HG02678 (cell line): ENCODE measurements at regions not wholly inside any gene's neighbourhood (a gene's known extent, or its start where the extent isn't known, plus 50 kb on each side); places are given as distances from the start of the nearest gene placed in this dataset.

Experiments
- ATAC-seq: cut with Tn5 transposase; IDR thresholded peaks from one replicate; pipeline ENCODE4 v1.9.1; 2021; ENCODE audit warnings: mild to moderate bottlenecking, moderate library complexity; ENCODE audit not compliant: unreplicated experiment

DNA sequence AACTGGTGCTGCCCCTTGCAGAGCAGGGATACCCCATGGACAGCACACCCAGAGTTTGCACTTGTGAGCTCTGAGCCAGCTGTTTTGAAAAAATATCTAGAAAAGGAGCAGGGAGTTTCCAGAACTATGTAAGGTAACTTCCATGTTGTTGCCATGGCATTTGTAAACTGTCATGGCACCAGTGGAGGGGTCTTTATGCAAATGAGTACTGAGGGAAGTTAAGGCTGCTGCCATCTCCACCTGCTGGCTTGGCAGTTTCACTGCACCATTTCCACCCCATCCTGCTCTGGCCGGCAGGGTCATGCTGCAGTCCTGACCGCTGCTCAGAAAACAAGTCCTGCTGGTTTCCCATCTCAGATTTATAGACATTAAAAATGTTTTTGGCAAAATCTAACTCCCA, 52.3 kb upstream of the SNTG2 start:
- peak; percentile 55 for ATAC-seq

DNA sequence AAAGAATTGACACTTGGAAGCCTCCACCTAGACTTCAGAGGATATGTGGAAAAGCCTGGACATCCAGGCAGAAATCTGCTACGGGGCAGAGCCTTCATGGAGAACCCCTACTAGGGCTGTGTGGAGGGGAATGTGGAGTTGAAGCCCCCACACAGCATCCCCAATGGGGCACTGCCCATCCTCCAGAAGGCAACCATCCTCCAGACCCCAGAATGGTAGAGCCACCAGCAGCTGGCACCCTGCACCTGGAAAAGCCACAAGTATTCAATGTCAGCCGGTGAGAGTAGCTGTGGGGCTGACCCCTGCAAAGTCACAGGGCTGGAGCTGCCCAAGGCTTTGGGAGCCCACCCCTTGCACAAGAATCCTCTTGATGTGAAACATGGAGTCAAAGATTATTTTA, 53.6 kb upstream of the SNTG2 start:
- ATAC-seq, result no peak

DNA sequence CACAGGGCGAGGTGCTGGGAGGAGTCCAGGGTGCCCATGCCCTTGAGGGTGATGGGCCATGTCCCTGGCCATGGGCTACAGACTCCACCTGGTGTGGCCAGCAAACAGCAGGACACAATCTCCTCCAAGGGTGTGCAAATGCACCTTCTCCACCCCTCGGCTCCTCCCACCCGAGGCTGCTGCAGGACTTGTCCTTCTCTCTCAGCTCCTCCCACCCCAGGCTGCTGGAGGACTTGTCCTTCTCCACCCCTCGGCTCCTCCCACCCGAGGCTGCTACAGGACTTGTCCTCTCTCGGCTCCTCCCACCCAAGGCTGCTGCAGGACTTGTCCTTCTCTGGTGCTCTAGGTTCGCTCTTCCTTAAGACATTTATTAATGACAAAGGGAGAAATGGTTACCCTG, 57.3 kb upstream of the SNTG2 start:
- no peak for ATAC-seq

DNA sequence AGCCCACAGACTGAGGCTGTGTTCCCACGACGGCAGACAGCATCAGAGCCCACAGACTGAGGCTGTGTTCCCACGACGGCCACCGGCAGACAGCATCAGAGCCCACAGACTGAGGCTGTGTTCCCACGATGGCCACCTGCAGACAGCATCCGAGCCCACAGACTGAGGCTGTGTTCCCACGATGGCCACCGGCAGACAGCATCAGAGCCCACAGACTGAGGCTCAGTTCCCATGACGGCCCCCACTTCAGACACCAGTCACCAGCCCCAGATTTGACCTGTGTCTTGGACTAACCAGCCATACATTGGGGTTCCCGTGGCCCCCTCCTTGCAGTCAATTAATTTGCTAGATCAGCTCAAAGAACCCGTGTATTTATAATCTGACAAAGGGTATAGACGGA, 57.8 kb upstream of the SNTG2 start:
- ATAC-seq, result no peak

DNA sequence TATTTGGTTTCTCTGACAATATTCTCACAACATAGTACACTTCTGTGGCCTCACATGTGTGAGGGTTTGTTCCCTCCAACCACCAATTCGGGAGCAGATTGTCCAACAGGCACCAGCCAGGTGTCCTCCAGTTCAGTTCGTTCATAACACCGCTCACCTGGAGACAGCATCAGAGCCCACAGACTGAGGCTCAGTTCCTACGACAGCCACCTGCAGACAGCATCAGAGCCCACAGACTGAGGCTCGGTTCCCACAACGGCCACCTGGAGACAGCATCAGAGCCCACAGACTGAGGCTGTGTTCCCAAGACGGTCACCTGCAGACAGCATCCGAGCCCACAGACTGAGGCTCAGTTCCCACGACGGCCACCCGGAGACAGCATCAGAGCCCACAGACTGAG, 58.2 kb upstream of the SNTG2 start:
- no peak for ATAC-seq

DNA sequence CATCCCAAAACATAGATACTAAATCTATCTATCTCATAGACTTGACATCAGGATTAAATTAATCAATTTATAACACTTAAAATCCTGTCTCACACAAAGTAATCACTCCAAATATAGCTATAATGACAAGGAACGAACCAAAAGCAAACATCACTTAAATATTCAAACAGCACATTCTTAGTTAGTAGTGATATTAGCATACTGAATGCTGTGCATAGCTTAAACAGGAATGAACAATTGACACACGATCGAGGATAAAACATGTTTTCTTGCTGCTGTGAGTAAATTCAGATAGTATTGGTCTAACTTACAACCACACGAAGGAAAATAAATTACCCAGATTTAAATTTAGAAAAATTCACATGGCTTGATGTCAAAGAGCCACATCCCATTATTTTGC, 58.9 kb upstream of the SNTG2 start:
- ATAC-seq, result no peak

DNA sequence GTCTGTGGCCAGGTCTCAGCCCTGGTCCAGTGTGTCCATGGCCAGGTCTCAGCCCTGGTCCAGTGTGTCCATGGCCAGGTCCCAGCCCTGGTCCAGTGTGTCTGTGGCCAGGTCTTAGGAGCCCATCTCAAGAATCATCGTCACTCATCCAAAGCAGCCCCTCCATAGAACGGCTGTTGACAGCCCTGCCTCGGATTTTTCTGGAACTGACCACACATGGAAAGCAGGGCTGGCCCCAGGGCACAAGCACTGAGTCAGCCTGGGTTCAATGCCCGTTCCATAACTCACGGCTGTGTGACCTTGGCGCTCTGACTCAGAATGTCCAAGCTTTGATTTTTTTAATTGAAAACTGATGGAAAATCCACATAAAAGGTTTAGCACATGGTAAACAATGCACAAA, 59.9 kb upstream of the SNTG2 start:
- ATAC-seq, result no peak

DNA sequence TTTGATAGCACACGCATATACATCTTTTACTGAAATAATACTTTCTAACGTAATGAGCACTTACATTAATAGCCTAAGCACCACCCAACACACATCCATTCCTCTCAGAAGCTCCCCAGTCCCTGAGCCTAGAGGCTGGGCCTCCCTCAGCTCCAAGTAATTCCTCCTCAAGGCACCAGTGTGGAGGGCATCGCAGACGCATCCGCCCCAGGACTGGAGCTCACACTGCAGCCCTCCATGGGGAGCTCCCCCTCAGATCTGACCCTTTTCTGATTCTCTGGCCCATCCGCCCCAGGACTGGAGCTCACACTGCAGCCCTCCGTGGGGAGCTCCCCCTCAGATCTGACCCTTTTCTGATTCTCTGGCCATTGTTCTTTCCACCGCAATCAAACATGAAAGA, 60.4 kb upstream of the SNTG2 start:
- ATAC-seq, result no peak

DNA sequence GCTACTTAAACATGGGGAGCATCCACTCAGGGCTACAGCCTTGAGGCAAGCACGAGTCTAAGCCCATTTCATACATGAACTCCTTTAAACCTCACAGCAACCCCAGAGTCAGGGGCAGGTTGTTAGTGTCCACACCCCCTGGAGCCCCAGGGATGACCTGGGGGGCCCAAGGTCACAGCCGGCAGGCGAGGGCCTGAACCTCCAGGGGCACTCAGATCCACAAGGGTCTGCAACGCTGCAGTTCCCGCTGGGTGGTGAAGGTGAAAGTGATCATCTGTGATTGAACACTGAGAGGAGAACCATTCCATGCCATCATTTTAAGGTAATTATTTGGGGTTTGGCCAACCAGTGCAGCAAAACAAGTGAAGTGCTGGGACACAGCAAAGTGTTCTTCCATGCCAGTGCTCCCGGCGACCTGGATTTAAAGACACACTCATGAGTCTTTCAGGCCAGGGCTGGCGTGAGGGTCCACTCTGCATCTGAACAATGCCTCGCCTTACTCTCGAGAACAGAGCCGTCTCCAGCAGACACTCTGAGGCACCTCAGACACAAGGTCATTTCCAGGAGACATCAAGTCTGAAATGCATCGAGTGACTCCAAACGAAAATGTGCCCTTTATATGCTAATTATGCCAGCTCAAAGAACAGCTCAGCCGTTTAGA, 61.6 kb upstream of the SNTG2 start:
- no peak for ATAC-seq

DNA sequence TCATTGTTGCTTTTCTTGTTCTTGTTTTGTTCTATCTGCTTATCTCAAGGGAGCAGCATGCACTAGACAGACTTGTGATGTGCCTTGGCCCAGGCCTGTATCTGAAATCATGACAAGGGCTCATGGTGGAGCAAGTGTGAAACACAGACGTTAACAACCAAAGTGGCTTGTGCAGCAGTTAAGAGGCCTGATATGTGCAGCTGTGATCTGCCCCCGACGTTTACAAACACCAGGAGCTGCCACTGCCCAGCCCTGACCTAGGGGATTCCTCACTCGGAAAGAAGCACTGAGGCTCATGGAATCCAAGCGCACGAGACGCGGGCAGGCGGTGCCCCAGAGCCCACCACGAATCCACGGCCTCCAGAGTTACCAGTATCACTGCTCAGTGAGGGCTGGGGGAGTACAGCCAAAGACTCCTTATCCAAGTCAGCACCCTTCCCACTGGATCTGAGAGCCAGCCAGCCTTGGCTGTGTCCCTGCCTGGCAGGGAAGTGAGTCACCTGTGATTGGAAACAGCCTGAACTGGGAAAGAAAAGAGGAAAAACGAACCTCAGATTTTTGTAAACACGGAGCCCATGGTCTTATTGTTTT, 62.3 kb upstream of the SNTG2 start:
- no peak for ATAC-seq

DNA sequence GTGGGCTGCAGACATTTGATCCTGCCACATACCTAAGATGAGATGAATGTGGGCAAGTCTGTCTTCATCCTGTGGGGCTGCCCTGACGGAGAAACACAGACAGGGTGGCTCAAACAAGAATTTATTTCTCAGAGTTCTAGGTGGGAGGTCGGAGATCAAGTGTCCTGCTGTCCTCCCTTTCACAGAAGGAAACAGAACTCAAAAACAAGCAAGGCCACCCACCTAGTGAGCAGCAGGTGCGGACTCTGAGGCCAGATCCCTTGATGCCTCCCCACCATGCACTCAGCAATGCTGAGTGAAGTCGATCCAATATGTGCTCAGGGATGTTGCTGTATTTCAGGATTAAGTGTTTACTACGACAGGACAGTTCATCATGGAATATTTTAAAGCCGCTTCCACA, 63.0 kb upstream of the SNTG2 start:
- ATAC-seq, result no peak

DNA sequence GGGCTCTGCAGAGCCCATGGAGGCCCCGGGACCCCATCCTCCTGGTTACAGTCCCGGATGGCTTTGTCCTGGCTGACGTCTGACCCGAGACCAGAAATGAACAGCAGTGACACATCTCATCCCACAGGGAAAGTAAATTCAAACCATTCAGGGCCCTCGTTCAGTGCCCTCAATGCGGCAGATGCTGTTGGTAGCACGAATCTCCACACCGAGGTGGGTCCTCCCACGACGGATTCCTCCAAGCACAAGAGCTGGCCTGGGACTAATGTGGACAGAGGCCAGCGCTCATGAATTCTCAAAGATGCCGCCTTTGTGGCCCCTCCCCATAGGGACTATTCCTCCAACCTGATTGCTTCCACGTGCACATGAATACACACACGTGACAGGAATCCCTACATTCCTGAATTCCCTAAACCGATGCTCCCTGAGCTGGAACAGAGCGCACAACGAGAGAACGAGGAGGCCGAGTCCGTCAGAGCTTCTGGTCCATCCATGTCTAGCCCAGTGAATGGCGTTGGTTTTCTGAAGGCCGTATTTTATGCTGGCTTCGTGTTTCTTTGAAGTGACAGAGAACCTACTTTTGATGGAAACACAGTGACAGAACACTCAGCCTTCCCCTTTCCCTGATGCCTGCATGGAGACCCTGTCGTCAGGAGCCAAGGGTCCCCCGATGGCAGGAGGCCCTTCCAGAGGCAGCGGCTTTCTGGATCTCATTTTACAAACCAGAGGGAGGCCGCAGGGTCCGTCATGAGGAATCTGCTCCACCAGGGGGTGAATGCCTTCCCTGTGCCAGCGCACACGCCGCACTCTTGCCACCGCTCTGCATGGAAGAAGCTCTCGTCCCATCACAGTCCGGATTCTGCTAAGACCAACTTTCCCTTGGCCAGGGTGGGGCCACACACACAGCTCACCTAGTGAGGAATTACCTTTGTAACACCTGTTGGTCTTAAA, 64.3 kb upstream of the SNTG2 start:
- no peak for ATAC-seq

DNA sequence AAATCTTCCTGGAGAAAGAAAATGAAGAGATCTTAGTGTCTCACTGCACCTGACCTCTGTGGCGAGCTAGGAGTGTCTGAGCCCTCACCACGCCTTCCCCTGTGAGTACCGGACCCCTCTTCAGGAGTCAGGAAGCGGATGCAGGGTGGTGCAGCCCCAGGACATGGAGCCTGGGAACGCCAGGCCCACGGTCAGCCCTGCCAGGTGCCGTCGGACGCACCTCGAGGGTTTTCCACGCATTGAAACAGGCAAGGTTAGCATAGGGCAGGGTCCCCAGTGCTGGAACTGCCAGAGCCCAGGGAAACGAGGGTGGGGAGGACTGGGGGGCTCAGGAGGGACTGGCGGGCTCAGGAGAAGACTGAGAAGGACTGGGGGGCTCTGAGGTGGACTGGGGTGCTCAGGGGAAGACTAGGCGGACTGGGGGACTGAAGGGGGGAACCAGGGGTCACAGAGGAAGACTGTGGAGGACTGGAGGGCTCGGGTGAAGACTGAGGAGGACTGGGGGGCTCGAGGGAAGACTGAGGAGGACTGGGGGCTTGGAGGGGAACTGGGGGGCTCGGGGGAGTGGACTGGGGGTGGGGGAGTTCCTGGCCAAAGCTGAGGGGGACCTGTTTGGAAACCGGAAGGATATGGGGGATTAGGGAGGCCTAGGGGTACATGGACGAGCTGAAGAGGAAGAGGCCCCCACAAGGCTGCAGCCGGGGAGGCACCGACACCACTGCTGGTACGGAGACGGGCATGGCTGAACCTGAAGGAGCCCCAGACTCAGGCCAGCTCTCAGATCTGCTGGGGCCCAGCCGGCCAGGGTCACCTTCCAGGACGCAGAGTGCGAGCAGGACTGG, 65.2 kb upstream of the SNTG2 start:
- ATAC-seq, result no peak

DNA sequence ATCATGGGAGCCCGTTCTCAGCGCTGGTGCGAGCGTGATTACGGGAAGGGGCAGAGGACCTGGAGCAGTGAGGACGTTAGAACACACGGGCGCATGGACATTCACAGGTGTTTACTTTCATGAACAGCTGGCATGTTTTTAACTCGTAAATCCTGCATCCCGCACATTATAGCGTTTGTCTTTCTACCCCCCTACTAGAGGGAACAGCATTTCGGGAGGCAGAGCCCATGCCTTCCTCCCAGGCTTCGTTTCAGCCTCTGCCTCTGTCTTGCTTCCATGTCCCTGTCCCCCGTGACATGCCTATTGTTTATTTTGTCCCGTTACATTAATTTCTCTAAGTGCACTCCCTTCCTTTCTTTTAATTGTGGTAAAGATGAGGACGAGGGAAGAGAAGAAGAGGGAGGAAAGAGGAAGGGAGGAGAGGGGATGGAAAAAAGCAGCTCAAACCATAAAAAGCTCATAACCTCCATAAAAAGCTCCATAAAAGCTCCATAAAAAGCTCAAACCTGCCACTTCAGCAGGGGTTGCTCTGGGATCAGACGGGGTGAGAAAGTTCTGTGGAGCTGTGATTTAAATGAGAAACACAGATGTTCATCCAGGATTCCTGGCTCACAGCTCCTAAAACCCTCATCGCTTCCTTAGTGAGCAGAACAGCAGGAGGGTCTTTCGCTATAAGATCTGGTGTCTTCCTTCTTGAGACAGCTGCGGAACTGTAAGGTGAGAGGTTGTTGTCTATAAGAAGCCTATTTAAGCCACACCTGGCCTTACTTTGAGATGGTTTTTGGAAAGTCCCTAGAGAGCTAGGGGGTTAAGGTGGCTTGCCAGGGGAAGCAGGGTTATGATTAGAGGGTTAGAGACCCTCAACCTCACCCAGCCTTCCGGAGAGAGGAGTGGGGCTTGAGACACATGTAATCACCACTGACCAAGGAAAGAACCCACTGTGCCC, 66.6 kb upstream of the SNTG2 start:
- no peak for ATAC-seq

DNA sequence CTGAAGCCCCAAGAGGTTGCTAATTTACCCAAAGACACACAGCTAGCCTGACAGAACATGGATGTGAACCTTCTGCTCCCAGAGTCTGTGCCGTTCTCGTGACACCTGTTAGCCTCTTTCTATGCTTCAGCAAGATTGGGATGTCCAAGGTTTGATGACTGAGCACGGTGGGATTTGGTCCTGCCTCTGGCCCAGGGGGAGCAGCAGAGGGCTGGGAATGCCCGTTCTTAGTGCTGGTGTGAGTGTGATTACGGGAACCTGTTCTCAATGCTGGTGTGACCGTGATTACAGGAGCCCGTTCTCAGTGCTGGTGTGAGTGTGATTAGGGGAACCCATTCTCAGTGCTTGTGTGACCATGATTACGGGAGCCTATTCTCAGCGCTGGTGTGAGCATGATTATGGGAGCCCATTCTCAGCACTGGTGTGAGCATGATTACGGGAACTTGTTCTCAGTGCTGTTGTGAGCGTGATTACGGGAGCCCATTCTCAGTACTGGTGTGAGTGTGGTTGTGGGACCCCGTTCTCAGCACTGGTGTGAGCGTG, 67.3 kb upstream of the SNTG2 start:
- no peak for ATAC-seq

DNA sequence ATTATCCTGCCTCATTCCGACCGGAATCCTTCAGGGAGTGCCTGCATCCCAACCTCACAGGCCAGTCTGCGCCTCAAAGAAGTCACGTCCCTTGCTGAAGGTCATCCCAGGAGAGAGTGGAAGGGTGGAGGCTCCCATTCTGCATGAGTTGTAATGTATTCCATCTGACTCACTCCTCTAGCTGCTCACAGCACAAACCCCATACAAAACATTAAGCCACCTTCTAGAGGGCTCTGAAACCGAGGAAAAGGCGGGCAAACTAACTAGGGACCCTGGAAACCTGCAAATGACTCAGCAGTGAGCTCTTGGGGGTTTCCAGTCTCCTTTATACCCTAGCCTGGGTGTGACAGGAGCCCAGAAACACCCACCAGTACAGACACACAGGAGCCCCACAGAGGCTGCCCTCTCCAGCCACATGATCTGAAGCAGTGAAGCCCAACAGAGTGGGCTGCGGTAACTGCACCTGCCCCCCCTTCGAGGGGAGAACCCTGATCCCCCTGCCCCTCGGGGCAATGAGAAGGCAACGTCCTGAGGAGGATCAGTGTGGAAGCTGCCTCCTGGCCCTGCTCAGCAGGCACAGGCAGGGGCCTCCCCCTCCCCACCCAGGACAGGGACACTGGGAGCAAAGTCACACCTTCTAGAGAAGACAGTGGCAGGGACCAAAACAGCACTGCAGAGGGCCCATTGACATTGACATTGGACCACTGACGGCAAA, 69.3 kb upstream of the SNTG2 start:
- peak; percentile 74 for ATAC-seq

DNA sequence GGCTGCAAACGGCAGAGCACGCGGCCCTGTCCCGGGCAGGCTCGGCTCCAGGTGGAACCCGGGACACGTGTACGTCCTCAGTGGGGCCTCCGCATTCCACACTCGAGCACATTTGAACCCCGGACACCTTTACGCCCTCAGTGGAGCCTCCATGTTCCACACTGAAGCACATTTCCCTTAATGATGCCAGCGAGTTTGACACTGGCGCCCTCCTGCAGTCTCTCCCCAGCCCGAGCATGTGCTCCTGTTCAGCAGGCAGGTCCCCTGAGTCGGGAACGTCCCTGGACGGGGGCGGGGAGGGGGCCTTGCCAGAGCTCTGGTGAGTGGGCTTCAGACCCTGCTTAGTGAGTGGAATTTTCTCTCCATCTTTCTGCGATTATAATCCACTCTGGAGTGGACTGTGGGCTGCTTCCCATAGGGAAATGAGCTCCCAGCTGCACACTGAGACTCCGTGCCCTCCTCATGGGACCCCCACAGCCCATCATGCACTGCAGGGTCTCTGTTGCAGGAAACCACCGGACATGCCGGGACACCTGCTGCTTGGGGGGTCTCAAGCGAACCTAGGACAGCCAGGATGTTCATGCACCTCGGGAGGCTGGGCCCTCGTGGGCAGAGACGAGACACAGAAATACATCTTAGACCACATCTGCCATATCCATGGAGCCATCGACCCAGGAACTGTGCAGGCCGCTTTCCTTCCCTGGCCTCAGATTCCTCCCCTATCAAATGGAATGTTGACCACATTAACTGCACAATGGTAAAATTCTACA, 70.3 kb upstream of the SNTG2 start:
- no peak for ATAC-seq

DNA sequence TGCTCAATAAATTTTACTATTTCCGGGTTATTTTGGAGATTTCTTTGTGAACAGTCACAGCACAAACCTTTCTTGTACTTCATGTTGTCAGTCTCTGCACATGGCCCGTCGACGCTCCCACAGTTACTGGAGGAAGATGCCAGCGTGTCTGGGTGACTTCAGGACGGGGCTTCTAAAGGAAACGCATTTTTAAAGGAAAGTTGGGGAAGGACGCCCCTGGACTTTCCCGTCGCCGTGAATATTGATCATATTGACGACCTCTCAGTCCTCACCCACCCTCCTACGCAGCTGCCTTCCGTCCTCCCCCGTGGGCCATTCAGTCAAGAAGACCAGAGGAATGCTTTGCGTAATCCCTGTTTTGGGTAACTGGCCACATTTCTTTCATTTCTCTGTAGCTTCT, 71.1 kb upstream of the SNTG2 start:
- ATAC-seq, result no peak
